GM19452 (cell line): ENCODE measurements at regions not wholly inside any gene's neighbourhood (a gene's known extent, or its start where the extent isn't known, plus 50 kb on each side); places are given as distances from the start of the nearest gene placed in this dataset.

ENCODE experiments used
- ATAC-seq: cut with Tn5 transposase; IDR thresholded peaks from one replicate; pipeline ENCODE4 v1.9.1; 2021; ENCODE audit not compliant: unreplicated experiment

DNA sequence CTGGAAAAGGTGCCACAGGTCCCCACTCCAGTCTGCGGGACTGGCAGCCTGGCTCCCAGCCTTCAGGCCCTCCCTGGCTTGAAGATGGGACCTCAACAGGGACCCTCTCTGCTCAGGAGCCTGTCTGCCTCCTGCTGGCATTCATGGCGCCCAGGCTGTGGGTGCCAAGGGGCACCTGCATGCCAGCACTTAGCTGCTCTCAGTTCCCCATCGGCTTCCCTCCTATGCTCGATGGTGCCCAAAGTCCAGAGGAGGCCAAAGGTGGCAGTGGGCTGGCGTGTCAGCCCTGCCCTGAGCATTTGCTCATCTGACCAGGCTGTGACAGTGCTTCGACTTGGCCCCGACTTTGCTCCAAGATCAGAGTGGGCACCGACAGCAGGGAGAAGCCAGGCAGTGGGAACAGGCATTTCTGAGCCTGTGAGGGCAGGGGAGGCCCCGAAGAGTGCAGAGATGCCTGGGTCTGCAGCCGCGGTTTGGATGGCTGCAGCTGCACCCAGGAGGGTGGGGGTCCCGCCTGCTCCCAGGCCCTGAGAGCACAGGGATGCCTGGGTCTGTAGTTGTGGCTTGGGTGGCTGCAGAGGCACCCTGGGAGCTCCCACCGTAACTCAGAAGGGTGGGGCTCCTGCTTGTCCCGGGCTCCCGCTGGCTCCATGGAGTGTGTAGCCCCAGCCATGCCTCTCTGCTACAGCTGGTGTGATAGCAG, 463.6 kb downstream of the TBC1D22A start:
- no peak for ATAC-seq

GRCh38 chr22:47225080-47225930, 462.9 kb downstream of the TBC1D22A start:
- ATAC-seq = no peak
